ENCODE measurements at regions not wholly inside any gene's neighbourhood (a gene's known extent, or its start where the extent isn't known, plus 50 kb on each side); places are given as distances from the start of the nearest gene placed in this dataset.

DNA sequence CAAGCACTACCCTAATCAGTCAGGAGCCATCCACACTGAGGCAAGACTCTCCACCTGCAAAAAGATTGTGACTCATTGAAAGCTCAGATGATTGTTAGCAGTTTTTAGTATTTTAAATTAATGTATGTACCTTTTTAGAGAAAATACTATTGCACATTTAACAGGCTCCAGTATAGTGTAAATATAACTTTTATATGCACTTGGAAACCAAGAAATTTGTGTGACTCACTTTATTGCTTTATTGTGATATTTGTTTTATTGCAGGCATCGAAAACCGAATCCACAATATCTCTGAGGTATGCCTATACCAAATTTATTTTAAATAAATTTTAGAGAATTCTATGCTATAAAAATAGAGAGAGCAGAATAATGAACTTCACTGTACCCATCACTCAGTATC, 122.0 kb downstream of the TEX36 start:
- FAIRE-seq = no peak
- H3K36me3 ChIP-seq (ENCODE audit: control insufficient read depth in 2 of 2, extremely low read depth in 1 of 2, insufficient read depth in 2 of 2, low read length in 2 of 2) = no peaks in the 10 kb centered on the region
- H2AFZ ChIP-seq (ENCODE audit: control insufficient read depth, low read length) = no peak overlapping the region
- no peak overlapping the region for H3K4me2 ChIP-seq (ENCODE audit: control insufficient read depth, extremely low read depth, insufficient read depth, low read depth, low read length)
- no peak overlapping the region for H3K9ac ChIP-seq (ENCODE audit: control insufficient read depth, extremely low read depth, insufficient read depth, low read length)
- no peak overlapping the region for H3K4me3 ChIP-seq (ENCODE audit: control insufficient read depth in 2 of 3, extremely low read depth in 1 of 3, insufficient read depth in 2 of 3, low read depth in 1 of 3, low read length in 3 of 3)
- no peaks in the 10 kb centered on the region for H3K79me2 ChIP-seq (ENCODE audit: control insufficient read depth, insufficient read depth, low read length)
- H3K9me3 ChIP-seq (ENCODE audit: control insufficient read depth, low read depth, low read length) = no peaks in the 10 kb centered on the region
- H3K27me3 ChIP-seq (ENCODE audit: control insufficient read depth, extremely low read depth, insufficient read depth, low read length) = peaks cover 19% of the 10 kb centered on the region
- no peak for DNase-seq (ENCODE audit: low read depth, low spot score)
- no peaks in the 10 kb centered on the region for H3K9me1 ChIP-seq (ENCODE audit: control insufficient read depth, extremely low read depth, insufficient read depth, low read length)
- H3K27ac ChIP-seq (ENCODE audit: control insufficient read depth, insufficient read depth, low read length) = no peak overlapping the region
- H4K20me1 ChIP-seq (ENCODE audit: control insufficient read depth, extremely low read depth, insufficient read depth, low read length) = no peaks in the 10 kb centered on the region
- no peak for TF ChIP-seq EZH2 (IDR thresholded peaks at IDR 0.05; ENCODE audit: low read length)
- dilution Hi-C loops (cut with MboI; ENCODE audit: extremely low pct_ligation_motif_present, low sequenced_read_pairs) = no loop called here
- no peaks in the 10 kb centered on the region for H3K4me1 ChIP-seq (ENCODE audit: control insufficient read depth, extremely low read depth, insufficient read depth, low read length)

DNA sequence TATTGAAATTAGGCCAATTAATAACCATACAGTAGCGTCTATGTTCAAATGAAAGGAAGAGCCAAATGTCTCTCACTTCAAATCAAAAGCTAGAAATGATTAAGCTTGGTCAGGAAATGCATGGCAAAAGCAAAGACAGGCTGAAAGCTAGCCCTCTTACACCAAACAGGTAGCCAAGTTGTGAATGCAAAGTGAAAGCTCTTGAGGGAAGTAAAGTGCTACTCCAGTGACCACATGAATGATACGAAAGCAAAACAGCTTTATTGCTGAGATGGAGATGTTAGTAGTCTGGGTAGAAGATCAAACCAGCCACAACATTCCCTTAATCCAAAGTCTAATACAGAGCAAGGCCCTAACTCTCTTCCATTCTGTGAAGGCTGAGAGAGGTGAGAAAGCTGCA, 123.8 kb downstream of the TEX36 start:
- H3K4me2 ChIP-seq (ENCODE audit: control insufficient read depth, extremely low read depth, insufficient read depth, low read depth, low read length) = no peak overlapping the region
- H3K36me3 ChIP-seq (ENCODE audit: control insufficient read depth in 2 of 2, extremely low read depth in 1 of 2, insufficient read depth in 2 of 2, low read length in 2 of 2) = no peaks in the 10 kb centered on the region
- H2AFZ ChIP-seq (ENCODE audit: control insufficient read depth, low read length) = no peak overlapping the region
- FAIRE-seq = no peak
- no peaks in the 10 kb centered on the region for H3K9me1 ChIP-seq (ENCODE audit: control insufficient read depth, extremely low read depth, insufficient read depth, low read length)
- no peaks in the 10 kb centered on the region for H3K79me2 ChIP-seq (ENCODE audit: control insufficient read depth, insufficient read depth, low read length)
- DNase-seq (ENCODE audit: low read depth, low spot score) = no peak
- dilution Hi-C loops (cut with MboI; ENCODE audit: extremely low pct_ligation_motif_present, low sequenced_read_pairs) = no loop called here
- TF ChIP-seq, protein P1, sequence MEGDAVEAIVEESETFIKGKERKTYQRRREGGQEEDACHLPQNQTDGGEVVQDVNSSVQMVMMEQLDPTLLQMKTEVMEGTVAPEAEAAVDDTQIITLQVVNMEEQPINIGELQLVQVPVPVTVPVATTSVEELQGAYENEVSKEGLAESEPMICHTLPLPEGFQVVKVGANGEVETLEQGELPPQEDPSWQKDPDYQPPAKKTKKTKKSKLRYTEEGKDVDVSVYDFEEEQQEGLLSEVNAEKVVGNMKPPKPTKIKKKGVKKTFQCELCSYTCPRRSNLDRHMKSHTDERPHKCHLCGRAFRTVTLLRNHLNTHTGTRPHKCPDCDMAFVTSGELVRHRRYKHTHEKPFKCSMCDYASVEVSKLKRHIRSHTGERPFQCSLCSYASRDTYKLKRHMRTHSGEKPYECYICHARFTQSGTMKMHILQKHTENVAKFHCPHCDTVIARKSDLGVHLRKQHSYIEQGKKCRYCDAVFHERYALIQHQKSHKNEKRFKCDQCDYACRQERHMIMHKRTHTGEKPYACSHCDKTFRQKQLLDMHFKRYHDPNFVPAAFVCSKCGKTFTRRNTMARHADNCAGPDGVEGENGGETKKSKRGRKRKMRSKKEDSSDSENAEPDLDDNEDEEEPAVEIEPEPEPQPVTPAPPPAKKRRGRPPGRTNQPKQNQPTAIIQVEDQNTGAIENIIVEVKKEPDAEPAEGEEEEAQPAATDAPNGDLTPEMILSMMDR (optimal IDR thresholded peaks at IDR 0.05 in 1 of 3, IDR thresholded peaks at IDR 0.05 in 1 of 3, conservative IDR thresholded peaks at IDR 0.05 in 1 of 3; ENCODE audit: extremely low read depth in 1 of 3, insufficient read depth in 2 of 3, low read length in 3 of 3) = no peak
- no peak for TF ChIP-seq EZH2 (IDR thresholded peaks at IDR 0.05; ENCODE audit: low read length)
- no peak overlapping the region for H3K4me3 ChIP-seq (ENCODE audit: control insufficient read depth in 2 of 3, extremely low read depth in 1 of 3, insufficient read depth in 2 of 3, low read depth in 1 of 3, low read length in 3 of 3)
- peaks cover 4% of the 10 kb centered on the region for H3K27me3 ChIP-seq (ENCODE audit: control insufficient read depth, extremely low read depth, insufficient read depth, low read length)
- H3K9ac ChIP-seq (ENCODE audit: control insufficient read depth, extremely low read depth, insufficient read depth, low read length) = no peak overlapping the region
- H3K27ac ChIP-seq (ENCODE audit: control insufficient read depth, insufficient read depth, low read length) = no peak overlapping the region
- no peaks in the 10 kb centered on the region for H3K9me3 ChIP-seq (ENCODE audit: control insufficient read depth, low read depth, low read length)
- no peaks in the 10 kb centered on the region for H3K4me1 ChIP-seq (ENCODE audit: control insufficient read depth, extremely low read depth, insufficient read depth, low read length)
- no peaks in the 10 kb centered on the region for H4K20me1 ChIP-seq (ENCODE audit: control insufficient read depth, extremely low read depth, insufficient read depth, low read length)

DNA sequence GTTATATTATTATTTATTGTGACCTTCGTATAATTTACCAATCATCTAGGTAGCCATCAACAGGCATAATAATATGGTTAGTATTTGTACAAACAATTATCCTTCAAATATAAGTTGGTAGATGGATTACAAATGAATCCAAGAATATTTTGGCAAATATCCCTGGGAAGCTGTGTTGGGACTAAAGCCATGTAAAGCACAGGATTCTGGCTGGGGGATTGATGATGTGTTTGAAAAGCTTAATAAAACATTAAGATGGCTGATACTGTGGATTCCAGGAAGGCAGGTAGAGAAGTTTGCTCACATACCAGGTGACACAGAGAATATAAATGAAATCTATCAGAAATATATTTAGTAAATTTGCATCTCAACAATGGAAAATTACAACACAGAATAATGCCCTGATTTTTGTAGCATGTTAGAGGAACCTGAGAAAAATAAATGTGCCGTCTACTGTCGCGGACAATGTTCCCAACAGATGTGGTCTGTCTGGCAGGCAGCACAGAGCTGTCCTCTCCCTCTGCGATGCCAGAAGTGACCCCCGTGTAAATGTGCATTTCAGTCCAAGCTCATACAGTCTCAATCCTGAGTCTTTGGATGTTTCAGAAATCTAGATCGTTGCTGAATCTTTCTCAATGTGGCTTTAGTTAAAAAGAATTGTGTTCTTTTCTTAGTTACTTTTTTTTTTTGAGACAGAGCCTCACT, 125.0 kb downstream of the TEX36 start:
- no peaks in the 10 kb centered on the region for H3K27me3 ChIP-seq (ENCODE audit: control insufficient read depth, extremely low read depth, insufficient read depth, low read length)

More for the DNA sequence above, 125.0 kb downstream of the TEX36 start:
- no peak overlapping the region for H3K9ac ChIP-seq (ENCODE audit: control insufficient read depth, extremely low read depth, insufficient read depth, low read length)
- no peaks in the 10 kb centered on the region for H3K4me1 ChIP-seq (ENCODE audit: control insufficient read depth, extremely low read depth, insufficient read depth, low read length)
- DNase-seq (ENCODE audit: low read depth, low spot score) (no peak), FAIRE-seq (no peak)
- H3K9me3 ChIP-seq (ENCODE audit: control insufficient read depth, low read depth, low read length) = no peaks in the 10 kb centered on the region
- no peaks in the 10 kb centered on the region for H3K9me1 ChIP-seq (ENCODE audit: control insufficient read depth, extremely low read depth, insufficient read depth, low read length)
- dilution Hi-C loops (cut with MboI; ENCODE audit: extremely low pct_ligation_motif_present, low sequenced_read_pairs) = no loop called here
- no peaks in the 10 kb centered on the region for H3K79me2 ChIP-seq (ENCODE audit: control insufficient read depth, insufficient read depth, low read length)
- H3K4me3 ChIP-seq (ENCODE audit: control insufficient read depth in 2 of 3, extremely low read depth in 1 of 3, insufficient read depth in 2 of 3, low read depth in 1 of 3, low read length in 3 of 3) = no peak overlapping the region
- TF ChIP-seq EZH2 (IDR thresholded peaks at IDR 0.05; ENCODE audit: low read length) = no peak
- TF ChIP-seq, protein P1 (optimal IDR thresholded peaks at IDR 0.05 in 1 of 3, IDR thresholded peaks at IDR 0.05 in 1 of 3, conservative IDR thresholded peaks at IDR 0.05 in 1 of 3; ENCODE audit: extremely low read depth in 1 of 3, insufficient read depth in 2 of 3, low read length in 3 of 3) = no peak
- H3K27ac ChIP-seq (ENCODE audit: control insufficient read depth, insufficient read depth, low read length) = no peak overlapping the region
- no peak overlapping the region for H3K4me2 ChIP-seq (ENCODE audit: control insufficient read depth, extremely low read depth, insufficient read depth, low read depth, low read length)
- no peak overlapping the region for H2AFZ ChIP-seq (ENCODE audit: control insufficient read depth, low read length)
- no peaks in the 10 kb centered on the region for H3K36me3 ChIP-seq (ENCODE audit: control insufficient read depth in 2 of 2, extremely low read depth in 1 of 2, insufficient read depth in 2 of 2, low read length in 2 of 2)
- no peaks in the 10 kb centered on the region for H4K20me1 ChIP-seq (ENCODE audit: control insufficient read depth, extremely low read depth, insufficient read depth, low read length)

All from keratinocyte (primary cell).